Breast epithelium (tissue), 3 donors: ENCODE measurements at regions not wholly inside any gene's neighbourhood (a gene's known extent, or its start where the extent isn't known, plus 50 kb on each side); places are given as distances from the start of the nearest gene placed in this dataset.

Source experiments
- CTCF ChIP-seq, 3 donors: fragments of 450-650 bp; IDR thresholded peaks; one replicate each; pipeline ENCODE4 v1.5.1; 2016 to 2017; ENCODE audit warnings: antibody characterized with exemption in 3 of 3, mild to moderate bottlenecking in 3 of 3, moderate library complexity in 3 of 3
- POLR2A ChIP-seq: fragments of 450-650 bp; IDR thresholded peaks from one replicate; pipeline ENCODE4 v1.6.1; 2016; ENCODE audit warnings: antibody characterized with exemption, mild to moderate bottlenecking, moderate library complexity
- POLR2AphosphoS5 ChIP-seq, 3 donors: sonication (generic); formaldehyde crosslinking; IDR thresholded peaks; one replicate each; pipeline ENCODE4 v1.6.1; 2017; ENCODE audit warnings: antibody characterized with exemption in 3 of 3

DNA sequence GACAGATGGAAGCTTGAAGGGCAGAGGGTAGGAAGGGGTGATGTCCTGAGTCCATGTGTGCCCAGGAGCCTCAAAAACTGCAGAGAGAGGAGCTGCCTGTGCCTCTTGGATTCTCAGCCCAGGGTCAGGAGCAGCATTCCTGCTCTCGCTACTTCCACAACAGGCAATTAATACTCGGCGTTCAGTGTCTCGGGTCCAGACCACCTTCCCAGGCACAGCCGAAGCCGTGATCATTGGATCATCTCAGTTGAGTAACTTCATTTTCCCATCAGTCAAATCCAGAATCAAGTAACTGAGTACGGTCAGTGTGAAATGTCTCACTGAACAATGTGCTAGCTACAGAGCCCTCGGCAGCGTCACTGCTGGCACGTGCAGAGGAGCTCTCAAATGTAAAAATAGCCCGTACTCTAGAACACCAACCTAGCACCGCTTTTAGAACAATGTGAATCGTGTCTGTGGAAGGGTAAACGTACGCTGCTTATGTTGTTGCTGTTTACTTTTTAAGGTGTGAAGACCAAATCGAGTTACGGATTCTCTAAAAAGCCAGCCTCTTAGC is 63.5 kb upstream of the IRX4 start:
- TF ChIP-seq CTCF (IDR thresholded peaks at IDR 0.05): no peak
- TF ChIP-seq POLR2AphosphoS5 (IDR thresholded peaks at IDR 0.05): no peak
- no peak for TF ChIP-seq POLR2A
